Stimulated activated CD8-positive, alpha-beta memory T cell treated with anti-CD3 and anti-CD28 coated beads, Interleukin-4, amount 100 ng/mL, for 24 hours (primary cell): ENCODE measurements at regions not wholly inside any gene's neighbourhood (a gene's known extent, or its start where the extent isn't known, plus 50 kb on each side); places are given as distances from the start of the nearest gene placed in this dataset.
"Not testable (repeated sequence)": the region's sequence is repeated elsewhere in the genome, so short reads cannot be mapped to it uniquely, and the experiment has no call there.

ENCODE experiments used
- DNase-seq: peaks from one replicate; pipeline ENCODE4 v3.0.0-alpha.2; 2020; ENCODE audit warnings: low read depth

DNA sequence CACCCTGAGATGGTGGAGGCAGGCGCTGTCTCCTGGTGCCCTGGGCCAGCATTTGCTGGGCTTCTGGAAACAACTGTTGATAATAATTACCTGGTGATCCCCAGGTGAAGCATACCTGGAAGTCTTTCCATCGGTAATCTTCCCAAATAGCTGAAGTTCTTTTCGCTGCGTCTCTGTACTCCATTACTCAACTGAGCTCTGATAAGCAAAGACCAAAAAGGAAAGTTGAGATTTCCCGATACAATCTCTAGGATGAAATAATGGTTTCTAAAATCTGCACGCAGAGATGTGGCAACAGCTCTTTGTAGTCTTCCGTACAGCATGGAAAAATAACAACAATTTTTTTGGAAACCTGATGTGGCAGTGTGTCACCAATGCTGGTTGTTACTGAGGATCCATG, 226.5 kb downstream of the GATA3 start:
- no peak for DNase-seq

GRCh38 chr10:8282340-8282739, 227.9 kb downstream of the GATA3 start:
- DNase-seq, result no peak

GRCh38 chr10:8283166-8283905, 228.8 kb downstream of the GATA3 start:
- no peak for DNase-seq

DNA sequence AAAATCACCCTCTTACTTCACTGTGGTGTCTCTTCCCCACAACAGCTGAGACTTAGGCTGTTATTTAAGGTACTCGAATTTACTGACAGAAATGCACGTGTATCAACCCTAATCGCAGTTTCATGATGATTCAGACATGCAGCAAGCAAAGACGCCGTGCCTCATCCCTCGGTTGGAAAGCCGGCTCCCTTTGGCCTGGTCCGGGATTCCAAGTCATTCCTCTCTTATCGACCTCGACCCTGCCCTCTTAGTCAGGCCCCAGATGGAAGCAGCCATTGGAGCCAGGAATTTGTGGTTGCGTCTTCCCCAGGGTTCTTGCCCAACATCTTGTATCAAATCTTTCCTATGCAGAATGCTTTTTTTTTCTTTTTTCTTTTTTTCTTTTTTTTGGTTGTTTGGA, 229.5 kb downstream of the GATA3 start:
- no peak for DNase-seq

DNA sequence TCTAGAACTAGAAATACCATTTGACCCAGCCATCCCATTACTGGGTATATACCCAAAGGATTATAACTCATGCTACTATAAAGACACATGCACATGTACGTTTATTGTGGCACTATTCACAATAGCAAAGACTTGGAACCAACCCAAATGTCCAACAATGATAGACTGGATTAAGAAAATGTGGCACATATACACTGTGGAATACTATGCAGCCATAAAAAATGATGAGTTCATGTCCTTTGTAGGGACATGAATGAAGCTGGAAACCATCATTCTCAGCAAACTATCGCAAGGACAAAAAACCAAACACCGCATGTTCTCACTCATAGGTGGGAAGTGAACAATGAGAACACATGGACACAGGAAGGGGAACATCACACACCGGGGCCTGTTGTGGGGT, 231.5 kb downstream of the GATA3 start:
- DNase-seq, result not testable (repeated sequence)

GRCh38 chr10:8288600-8288999, 234.1 kb downstream of the GATA3 start:
- DNase-seq, result no peak

GRCh38 chr10:8289186-8289924, 234.9 kb downstream of the GATA3 start:
- DNase-seq, result no peak

DNA sequence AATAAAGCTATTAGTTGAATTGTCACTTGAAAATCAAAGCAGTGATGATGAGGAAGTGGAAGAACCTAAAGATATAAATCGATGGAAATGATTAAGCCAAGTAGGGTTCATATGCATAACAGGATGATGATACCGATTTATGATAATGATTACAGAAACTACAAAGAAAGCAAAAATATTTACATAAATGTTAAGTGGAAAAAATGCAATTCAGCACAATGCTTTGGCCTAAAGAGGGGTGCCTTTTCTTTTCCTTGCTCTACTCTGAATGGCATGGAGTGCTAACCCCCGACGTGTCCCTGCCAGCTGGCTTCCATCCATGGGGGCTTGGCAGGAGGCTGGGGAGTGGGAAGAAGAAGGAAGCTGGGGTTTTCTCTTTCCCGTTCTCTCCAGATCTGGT, 240.3 kb downstream of the GATA3 start:
- no peak for DNase-seq

DNA sequence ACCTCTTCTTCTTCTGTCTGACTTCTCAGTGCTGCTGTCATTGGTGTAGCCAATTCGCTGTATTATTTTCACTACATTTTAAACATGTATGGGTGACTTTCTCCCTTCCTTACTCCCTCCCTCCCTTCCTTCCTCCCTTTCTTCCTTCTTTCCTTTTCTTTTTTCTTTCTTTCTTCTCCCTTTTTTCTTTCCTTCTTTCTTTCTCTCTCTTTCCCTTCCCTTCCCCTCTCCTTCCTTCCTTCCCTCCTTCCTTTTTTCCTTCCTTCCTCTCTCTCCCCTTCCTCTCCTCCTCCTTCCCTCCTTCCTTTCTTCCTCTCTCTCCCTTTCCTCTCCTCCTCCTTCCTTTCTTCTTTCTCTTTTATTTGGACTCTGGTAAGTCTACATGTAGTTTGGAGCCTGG, 240.8 kb downstream of the GATA3 start:
- no peak for DNase-seq

GRCh38 chr10:8296090-8296733, 241.7 kb downstream of the GATA3 start:
- no peak for DNase-seq

DNA sequence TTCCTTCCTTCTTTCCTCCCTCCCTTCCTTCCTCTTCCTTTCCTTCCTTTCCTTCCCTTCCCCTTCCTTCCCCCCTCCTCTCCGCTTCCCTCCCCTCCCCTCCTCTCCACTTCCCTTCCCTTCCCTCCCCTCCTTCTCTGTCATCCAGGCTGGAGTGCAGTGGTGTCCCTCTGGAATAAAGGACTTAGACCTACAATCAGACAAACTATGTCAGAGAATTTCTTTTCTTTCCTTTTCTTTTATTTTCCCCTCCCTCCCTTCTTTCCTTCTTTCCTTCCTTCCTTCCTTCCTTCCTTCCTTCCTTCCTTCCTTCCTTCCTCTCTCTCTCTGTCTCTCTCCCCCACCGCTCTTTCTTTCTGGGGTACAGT, 242.2 kb downstream of the GATA3 start:
- no peak for DNase-seq

DNA sequence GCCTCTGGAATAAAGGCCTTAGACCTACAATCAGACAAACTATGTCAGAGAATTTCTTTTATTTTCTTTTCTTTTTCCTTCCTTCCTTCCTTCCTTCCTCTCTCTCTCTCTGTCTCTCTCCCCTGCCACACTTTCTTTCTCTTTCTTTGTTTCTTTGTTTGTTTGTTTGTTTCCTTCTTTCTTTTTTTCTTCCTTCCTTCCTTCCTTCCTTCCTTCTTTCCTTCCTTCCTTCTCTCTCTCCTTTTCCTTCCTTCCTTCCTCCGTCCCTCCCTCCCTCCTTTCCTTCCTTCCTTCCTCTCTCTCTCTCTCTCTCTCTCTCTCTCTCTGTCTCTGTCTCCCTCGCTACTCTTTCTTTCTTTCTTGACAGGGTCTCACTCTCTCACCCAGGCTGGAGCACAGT, 242.6 kb downstream of the GATA3 start:
- DNase-seq, result no peak

- no peak for DNase-seq
Observed at GRCh38 chr10:8297959-8298358, 243.5 kb downstream of the GATA3 start.

GRCh38 chr10:8298896-8299570, 244.5 kb downstream of the GATA3 start:
- DNase-seq, result no peak

DNA sequence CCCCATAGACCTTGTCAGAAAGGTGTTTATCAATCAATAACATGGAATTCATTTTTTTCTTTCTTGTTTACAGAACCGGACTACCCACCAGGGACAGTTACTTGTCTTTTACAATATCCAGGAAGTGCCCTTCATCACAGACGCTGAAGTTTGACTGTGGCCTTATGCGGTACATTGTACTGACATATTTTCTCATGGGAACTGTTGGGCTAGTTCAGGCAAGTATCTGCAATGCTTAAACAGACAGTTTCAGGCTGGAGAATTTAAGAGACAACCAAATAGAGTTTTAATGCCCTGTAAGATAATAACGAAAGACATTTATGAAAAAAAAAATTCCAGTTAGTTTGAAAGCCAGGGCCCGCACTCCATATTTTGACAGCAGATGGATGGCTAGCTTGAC, 246.4 kb downstream of the GATA3 start:
- DNase-seq, result no peak

- no peak for DNase-seq
Observed at GRCh38 chr10:8301333-8301732, 246.8 kb downstream of the GATA3 start.

GRCh38 chr10:8301831-8302230, 247.3 kb downstream of the GATA3 start:
- no peak for DNase-seq

- no peak for DNase-seq
Observed at GRCh38 chr10:8302565-8302964, 248.1 kb downstream of the GATA3 start.

- DNase-seq, result no peak
Observed at GRCh38 chr10:8304861-8305260, 250.4 kb downstream of the GATA3 start.

DNA sequence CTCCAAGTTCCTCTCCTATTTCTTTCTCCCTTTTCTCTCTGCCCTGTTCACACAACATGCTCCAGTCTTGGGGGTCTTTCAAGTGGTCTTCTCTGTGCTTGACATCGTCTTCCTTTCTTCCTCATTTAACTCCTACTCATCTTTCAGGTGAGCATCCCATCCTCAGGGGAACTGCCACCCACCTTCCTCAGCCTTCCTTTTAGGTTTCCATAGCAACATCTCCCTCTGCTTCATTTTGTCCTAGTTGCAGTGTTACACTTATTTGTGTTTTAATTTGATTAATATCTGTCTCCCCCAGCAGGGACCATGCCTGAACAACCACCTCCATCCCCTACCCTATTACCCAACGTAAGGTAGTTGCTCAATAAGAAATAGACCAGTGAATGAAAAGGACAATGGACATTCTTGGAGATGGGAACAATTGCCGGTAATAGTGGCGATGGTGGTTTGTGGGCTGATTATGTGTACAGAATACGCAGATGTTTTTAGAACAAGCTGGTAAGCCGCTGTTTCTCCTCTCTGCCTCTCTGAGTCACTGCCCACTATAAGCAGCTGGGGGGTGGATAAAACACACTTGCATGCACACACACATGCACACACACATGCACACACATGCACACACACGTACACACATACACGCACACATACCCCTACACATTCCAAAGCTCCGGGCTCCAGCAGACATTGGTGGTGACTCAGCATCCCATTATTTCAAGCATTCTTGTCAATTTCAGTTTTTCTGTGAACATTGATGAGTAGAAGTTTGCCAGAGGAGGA, 251.6 kb downstream of the GATA3 start:
- DNase-seq, result no peak

GRCh38 chr10:8306685-8307364, 252.3 kb downstream of the GATA3 start:
- DNase-seq, result no peak
